NCI-H510A (cell line): ENCODE measurements at regions not wholly inside any gene's neighbourhood (a gene's known extent, or its start where the extent isn't known, plus 50 kb on each side); places are given as distances from the start of the nearest gene placed in this dataset.
"Not testable (repeated sequence)": the region's sequence is repeated elsewhere in the genome, so short reads cannot be mapped to it uniquely, and the experiment has no call there.

Source experiments
- DNase-seq: peaks from one replicate; lab custom pipeline; 2025; lab: John Stamatoyannopoulos, UW

GRCh38 chr3:177783338-177783737, 586.1 kb upstream of the TBL1XR1 start:
- no peak for DNase-seq

- no peak for DNase-seq
Observed at GRCh38 chr3:177783767-177784166, 586.5 kb upstream of the TBL1XR1 start.

GRCh38 chr3:177787279-177788041, 590.2 kb upstream of the TBL1XR1 start:
- no peak for DNase-seq

GRCh38 chr3:177789500-177789899, 592.2 kb upstream of the TBL1XR1 start:
- no peak for DNase-seq

- no peak for DNase-seq
Observed at GRCh38 chr3:177792311-177793030, 595.2 kb upstream of the TBL1XR1 start.

GRCh38 chr3:177793451-177793850, 596.2 kb upstream of the TBL1XR1 start:
- no peak for DNase-seq

- DNase-seq, result no peak
Observed at GRCh38 chr3:177795216-177795615, 597.9 kb upstream of the TBL1XR1 start.

GRCh38 chr3:177795859-177796258, 598.6 kb upstream of the TBL1XR1 start:
- DNase-seq, result no peak

- not testable (repeated sequence) for DNase-seq
Observed at GRCh38 chr3:177800147-177800546, 602.9 kb upstream of the TBL1XR1 start.

- no peak for DNase-seq
Observed at GRCh38 chr3:177800561-177800960, 603.3 kb upstream of the TBL1XR1 start.

- no peak for DNase-seq
Observed at GRCh38 chr3:177802151-177802900, 605.0 kb upstream of the TBL1XR1 start.

GRCh38 chr3:177803500-177803899, 606.2 kb upstream of the TBL1XR1 start:
- DNase-seq, result no peak

- DNase-seq, result no peak
Observed at GRCh38 chr3:177804032-177804431, 606.8 kb upstream of the TBL1XR1 start.

GRCh38 chr3:177804646-177805045, 607.4 kb upstream of the TBL1XR1 start:
- DNase-seq, result no peak

GRCh38 chr3:177807150-177807875, 610.0 kb upstream of the TBL1XR1 start:
- no peak for DNase-seq

GRCh38 chr3:177808928-177809478, 611.7 kb upstream of the TBL1XR1 start:
- DNase-seq, result not testable (repeated sequence)

- no peak for DNase-seq
Observed at GRCh38 chr3:177810162-177810623, 612.9 kb upstream of the TBL1XR1 start.

GRCh38 chr3:177811112-177811511, 613.8 kb upstream of the TBL1XR1 start:
- DNase-seq, result no peak

GRCh38 chr3:177811835-177812234, 614.6 kb upstream of the TBL1XR1 start:
- no peak for DNase-seq

GRCh38 chr3:177812492-177812891, 615.2 kb upstream of the TBL1XR1 start:
- no peak for DNase-seq

- no peak for DNase-seq
Observed at GRCh38 chr3:177813322-177813721, 616.0 kb upstream of the TBL1XR1 start.
